ENCODE measurements at regions not wholly inside any gene's neighbourhood (a gene's known extent, or its start where the extent isn't known, plus 50 kb on each side); places are given as distances from the start of the nearest gene placed in this dataset.

GRCh38 chr4:45668128-45668527, 455.7 kb downstream of the GABRG1 start:
- no peak for TF ChIP-seq RAD21 (IDR thresholded peaks at IDR 0.05; ENCODE audit: low read depth)
- no peak for TF ChIP-seq TEAD4 (IDR thresholded peaks at IDR 0.05)
- no peak for TF ChIP-seq CEBPB (IDR thresholded peaks at IDR 0.05)
- TF ChIP-seq TCF12 (IDR thresholded peaks at IDR 0.05; ENCODE audit: low read depth), result no peak
- TF ChIP-seq EGR1 (IDR thresholded peaks at IDR 0.05), result no peak
- no peak for TF ChIP-seq ZBTB7A (IDR thresholded peaks at IDR 0.05; ENCODE audit: low read depth)
- TF ChIP-seq FOXM1 (IDR thresholded peaks at IDR 0.05; ENCODE audit: borderline replicate concordance, low read depth), result no peak
- TF ChIP-seq NFIC (IDR thresholded peaks at IDR 0.05), result no peak

- TF ChIP-seq CREB1 (IDR thresholded peaks at IDR 0.05; ENCODE audit: low read depth) (no peak), YY1 (IDR thresholded peaks at IDR 0.05; ENCODE audit: low read depth) (no peak), CEBPB (IDR thresholded peaks at IDR 0.05) (peak; percentile 81)
Observed at GRCh38 chr4:45663628-45664081, 460.2 kb downstream of the GABRG1 start.

GRCh38 chr4:45663003-45663402, 460.9 kb downstream of the GABRG1 start:
- TF ChIP-seq NFIC (IDR thresholded peaks at IDR 0.05) (peak; percentile 96), EGR1 (IDR thresholded peaks at IDR 0.05) (no peak), USF1 (IDR thresholded peaks at IDR 0.05) (no peak), TEAD4 (IDR thresholded peaks at IDR 0.05) (peak; percentile 87), TCF12 (IDR thresholded peaks at IDR 0.05; ENCODE audit: low read depth) (0 out of 2 replicates have a peak, but pooled peaks have one; percentile 17), RAD21 (IDR thresholded peaks at IDR 0.05; ENCODE audit: low read depth) (no peak), EP300 (IDR thresholded peaks at IDR 0.05; ENCODE audit: borderline replicate concordance) (0 out of 2 replicates have a peak, but pooled peaks have one; percentile 27)

- TF ChIP-seq EP300 (IDR thresholded peaks at IDR 0.05; ENCODE audit: borderline replicate concordance), result no peak
- no peak for TF ChIP-seq REST (IDR thresholded peaks at IDR 0.05; ENCODE audit: low read depth)
- no peak for TF ChIP-seq FOXM1 (IDR thresholded peaks at IDR 0.05; ENCODE audit: borderline replicate concordance, low read depth)
- TF ChIP-seq CREB1 (IDR thresholded peaks at IDR 0.05; ENCODE audit: low read depth), result no peak
- no peak for TF ChIP-seq TCF12 (IDR thresholded peaks at IDR 0.05; ENCODE audit: low read depth)
- TF ChIP-seq YY1 (IDR thresholded peaks at IDR 0.05; ENCODE audit: low read depth), result no peak
- TF ChIP-seq NFIC (IDR thresholded peaks at IDR 0.05), result no peak
- no peak for TF ChIP-seq EGR1 (IDR thresholded peaks at IDR 0.05)
- TF ChIP-seq TEAD4 (IDR thresholded peaks at IDR 0.05), result no peak
- TF ChIP-seq RAD21 (IDR thresholded peaks at IDR 0.05; ENCODE audit: low read depth), result no peak
- no peak for TF ChIP-seq ZBTB7A (IDR thresholded peaks at IDR 0.05; ENCODE audit: low read depth)
- no peak for TF ChIP-seq MAX (IDR thresholded peaks at IDR 0.05)
- no peak for TF ChIP-seq TAF1 (IDR thresholded peaks at IDR 0.05; ENCODE audit: low read depth)
- TF ChIP-seq CEBPB (IDR thresholded peaks at IDR 0.05), result no peak
- TF ChIP-seq USF1 (IDR thresholded peaks at IDR 0.05), result no peak
Observed at GRCh38 chr4:45661893-45662292, 462.0 kb downstream of the GABRG1 start.

- TF ChIP-seq TEAD4 (IDR thresholded peaks at IDR 0.05) (no peak), FOXM1 (IDR thresholded peaks at IDR 0.05; ENCODE audit: borderline replicate concordance, low read depth) (no peak), YY1 (IDR thresholded peaks at IDR 0.05; ENCODE audit: low read depth) (no peak), REST (IDR thresholded peaks at IDR 0.05; ENCODE audit: low read depth) (no peak), EP300 (IDR thresholded peaks at IDR 0.05; ENCODE audit: borderline replicate concordance) (no peak), CEBPB (IDR thresholded peaks at IDR 0.05) (no peak), TAF1 (IDR thresholded peaks at IDR 0.05; ENCODE audit: low read depth) (no peak)
Observed at GRCh38 chr4:45650545-45650944, 473.3 kb downstream of the GABRG1 start.

GRCh38 chr4:45648846-45649245, 475.0 kb downstream of the GABRG1 start:
- TF ChIP-seq NFIC (IDR thresholded peaks at IDR 0.05) (peak; percentile 51), ZBTB7A (IDR thresholded peaks at IDR 0.05; ENCODE audit: low read depth) (no peak)

- TF ChIP-seq RAD21 (IDR thresholded peaks at IDR 0.05; ENCODE audit: low read depth), result no peak
Observed at GRCh38 chr4:45647823-45648222, 476.0 kb downstream of the GABRG1 start.

Data from Ishikawa (cell line).